SK-N-SH treated with all-trans-retinoic acid at 6 μM for 48 hours (cell line): ENCODE measurements at regions not wholly inside any gene's neighbourhood (a gene's known extent, or its start where the extent isn't known, plus 50 kb on each side); places are given as distances from the start of the nearest gene placed in this dataset.

ENCODE experiments used
- ATAC-seq: fragments of 200-7000 bp; cut with Tn5 transposase; 3 replicates; pipeline ENCODE4 v1.9.1; 2020; ENCODE audit warnings: mild to moderate bottlenecking, moderate library complexity
- ARNTL ChIP-seq: fragments of 450-650 bp; formaldehyde crosslinking; IDR thresholded peaks from 2 replicates; pipeline ENCODE4 v1.5.0; 2020; ENCODE audit warnings: low read depth, mild to moderate bottlenecking, moderate library complexity, borderline replicate concordance
- BACH2 ChIP-seq: fragments of 250-450 bp; sonication (Bioruptor Pico); IDR thresholded peaks from 2 replicates; pipeline ENCODE4 v1.9.0; 2021; ENCODE audit warnings: mild to moderate bottlenecking, borderline replicate concordance
- CREB5 ChIP-seq: fragments of 250-450 bp; sonication (Bioruptor Pico); IDR thresholded peaks from 2 replicates; pipeline ENCODE4 v1.5.1; 2020; ENCODE audit warnings: low read depth, mild to moderate bottlenecking, moderate library complexity
- CSDC2 ChIP-seq: fragments of 250-450 bp; sonication (Bioruptor Pico); IDR thresholded peaks from 2 replicates; pipeline ENCODE4 v1.5.0; 2020; ENCODE audit warnings: mild to moderate bottlenecking, moderate library complexity
- CSRNP3 ChIP-seq: fragments of 250-450 bp; sonication (Bioruptor Pico); IDR thresholded peaks from 2 replicates; pipeline ENCODE4 v1.5.1; 2021; ENCODE audit warnings: mild to moderate bottlenecking, moderate library complexity
- ESRRG ChIP-seq: fragments of 250-450 bp; sonication (Bioruptor Pico); IDR thresholded peaks from 2 replicates; pipeline ENCODE4 v1.6.1; 2021; ENCODE audit warnings: mild to moderate bottlenecking
- GLIS3 ChIP-seq: fragments of 250-450 bp; sonication (Bioruptor Pico); IDR thresholded peaks from 2 replicates; pipeline ENCODE4 v1.5.0; 2020; ENCODE audit warnings: mild to moderate bottlenecking, moderate library complexity
- ISL1 ChIP-seq: fragments of 250-450 bp; sonication (Bioruptor Pico); IDR thresholded peaks from 2 replicates; pipeline ENCODE4 v2.1.2; 2022; ENCODE audit warnings: mild to moderate bottlenecking, moderate library complexity
- OSR1 ChIP-seq: fragments of 250-450 bp; sonication (Bioruptor Pico); IDR thresholded peaks from 2 replicates; pipeline ENCODE4 v1.8.0; 2022; ENCODE audit warnings: moderate library complexity, mild to moderate bottlenecking, inconsistent platforms
- PATZ1 ChIP-seq: fragments of 250-450 bp; sonication (Bioruptor Pico); IDR thresholded peaks from 2 replicates; pipeline ENCODE4 v1.8.0; 2020; ENCODE audit warnings: mild to moderate bottlenecking, moderate library complexity, borderline replicate concordance
- POU6F1 ChIP-seq: fragments of 250-450 bp; sonication (Bioruptor Pico); IDR thresholded peaks from 2 replicates; pipeline ENCODE4 v1.8.0; 2021; ENCODE audit warnings: low read depth, mild to moderate bottlenecking, moderate library complexity, borderline replicate concordance
- PPARA ChIP-seq: fragments of 250-450 bp; sonication (Bioruptor Pico); IDR thresholded peaks from 2 replicates; pipeline ENCODE4 v1.5.0; 2020; ENCODE audit warnings: mild to moderate bottlenecking, borderline replicate concordance
- RARB ChIP-seq: fragments of 250-450 bp; sonication (Bioruptor Pico); IDR thresholded peaks from 2 replicates; pipeline ENCODE4 v1.8.0; 2021; ENCODE audit warnings: mild to moderate bottlenecking, moderate library complexity
- SNAI2 ChIP-seq: fragments of 250-450 bp; sonication (Bioruptor Pico); IDR thresholded peaks from 2 replicates; pipeline ENCODE4 v1.5.0; 2020; ENCODE audit warnings: mild to moderate bottlenecking, moderate library complexity
- TSHZ2 ChIP-seq: fragments of 250-450 bp; sonication (Bioruptor Pico); IDR thresholded peaks from 2 replicates; pipeline ENCODE4 v1.5.0; 2020; ENCODE audit warnings: mild to moderate bottlenecking, moderate library complexity
- ZC3H10 ChIP-seq: fragments of 250-450 bp; sonication (Bioruptor Pico); IDR thresholded peaks from 2 replicates; pipeline ENCODE4 v1.5.1; 2021; ENCODE audit warnings: mild to moderate bottlenecking, moderate library complexity
- ZFP3 ChIP-seq: fragments of 250-450 bp; sonication (Bioruptor Pico); IDR thresholded peaks from 2 replicates; pipeline ENCODE4 v1.5.0; 2020; ENCODE audit warnings: mild to moderate bottlenecking, moderate library complexity
- ZFP30 ChIP-seq: fragments of 450-650 bp; formaldehyde crosslinking; IDR thresholded peaks from 2 replicates; pipeline ENCODE4 v1.5.0; 2022; ENCODE audit warnings: mild to moderate bottlenecking, moderate library complexity
- ZNF70 ChIP-seq: fragments of 450-650 bp; formaldehyde crosslinking; IDR thresholded peaks from 2 replicates; pipeline ENCODE4 v1.5.0; 2020; ENCODE audit warnings: mild to moderate bottlenecking, moderate library complexity
- ZNF8 ChIP-seq: fragments of 450-650 bp; formaldehyde crosslinking; IDR thresholded peaks from 2 replicates; pipeline ENCODE4 v1.5.0; 2020; ENCODE audit warnings: mild to moderate bottlenecking, moderate library complexity

GRCh38 chr15:69637818-69638217 lies 185.2 kb downstream of the RPLP1 start:
- no peak for TF ChIP-seq PATZ1
- no peak for TF ChIP-seq ZFP30 (CRISPR knock-in tag)
- TF ChIP-seq ZNF70 (CRISPR knock-in tag), result no peak
- no peak for ATAC-seq

GRCh38 chr15:69643476-69643875 lies 190.9 kb downstream of the RPLP1 start:
- TF ChIP-seq OSR1 (no peak), PATZ1 (no peak), ARNTL (CRISPR knock-in tag) (no peak), RARB (no peak), CSRNP3 (no peak), ZFP3 (no peak), CREB5 (no peak), TSHZ2 (no peak), BACH2 (CRISPR knock-in tag) (no peak), ZNF8 (no peak), POU6F1 (no peak), PPARA (CRISPR knock-in tag) (no peak), SNAI2 (CRISPR knock-in tag) (no peak)
- no peak for ATAC-seq

GRCh38 chr15:69643971-69644370 lies 191.4 kb downstream of the RPLP1 start:
- no peak for TF ChIP-seq OSR1
- no peak for TF ChIP-seq ZC3H10 (CRISPR knock-in tag)
- TF ChIP-seq POU6F1, result no peak
- TF ChIP-seq ZFP30 (CRISPR knock-in tag), result no peak
- TF ChIP-seq SNAI2 (CRISPR knock-in tag), result no peak
- TF ChIP-seq ESRRG, result no peak
- TF ChIP-seq CSDC2, result no peak
- TF ChIP-seq PATZ1, result no peak
- TF ChIP-seq GLIS3 (CRISPR knock-in tag), result no peak
- no peak for TF ChIP-seq ZNF70 (CRISPR knock-in tag)
- TF ChIP-seq ZNF8, result no peak
- no peak for TF ChIP-seq CREB5
- no peak for TF ChIP-seq PPARA (CRISPR knock-in tag)
- no peak for TF ChIP-seq ISL1 (CRISPR knock-in tag)
- no peak for TF ChIP-seq RARB
- no peak for TF ChIP-seq ARNTL (CRISPR knock-in tag)
- no peak for TF ChIP-seq CSRNP3
- TF ChIP-seq, all 23 proteins: peak for 0
- ATAC-seq, result no peak
